ENCODE measurements at regions not wholly inside any gene's neighbourhood (a gene's known extent, or its start where the extent isn't known, plus 50 kb on each side); places are given as distances from the start of the nearest gene placed in this dataset.

DNA sequence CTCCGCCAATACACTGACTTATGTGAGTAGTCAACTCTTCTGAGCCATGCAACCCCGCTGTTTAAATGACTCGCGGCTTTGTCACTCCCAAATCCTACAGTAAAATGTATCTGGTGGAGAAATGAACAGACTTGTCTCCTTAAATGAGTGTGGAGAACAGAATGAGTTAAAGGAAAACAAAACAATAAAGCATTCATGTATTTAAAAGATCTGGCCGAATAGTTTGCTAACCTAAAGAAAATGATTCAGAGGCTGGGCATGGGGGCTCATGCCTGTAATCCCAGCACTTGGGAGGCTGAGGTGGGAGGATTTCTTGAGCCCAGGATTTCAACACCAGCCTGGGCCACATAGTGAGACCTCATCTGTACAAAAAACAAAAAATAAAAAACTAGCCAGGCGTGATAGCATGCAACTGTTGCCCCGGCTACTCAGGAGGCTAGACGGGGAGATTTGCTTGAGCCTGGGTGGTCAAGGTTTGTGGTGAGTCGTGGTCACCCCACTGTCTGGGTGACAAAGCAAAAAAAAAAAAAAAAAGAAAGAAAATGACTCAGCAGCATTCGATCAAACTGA, 86.5 kb upstream of the PFKP start:
- no peak for DNase-seq

- no peak for DNase-seq
These were observed 87.2 kb upstream of the PFKP start for GRCh38 chr10:2980116-2980515.

- no peak for DNase-seq
These were observed 88.0 kb upstream of the PFKP start for GRCh38 chr10:2979306-2979705.

DNA sequence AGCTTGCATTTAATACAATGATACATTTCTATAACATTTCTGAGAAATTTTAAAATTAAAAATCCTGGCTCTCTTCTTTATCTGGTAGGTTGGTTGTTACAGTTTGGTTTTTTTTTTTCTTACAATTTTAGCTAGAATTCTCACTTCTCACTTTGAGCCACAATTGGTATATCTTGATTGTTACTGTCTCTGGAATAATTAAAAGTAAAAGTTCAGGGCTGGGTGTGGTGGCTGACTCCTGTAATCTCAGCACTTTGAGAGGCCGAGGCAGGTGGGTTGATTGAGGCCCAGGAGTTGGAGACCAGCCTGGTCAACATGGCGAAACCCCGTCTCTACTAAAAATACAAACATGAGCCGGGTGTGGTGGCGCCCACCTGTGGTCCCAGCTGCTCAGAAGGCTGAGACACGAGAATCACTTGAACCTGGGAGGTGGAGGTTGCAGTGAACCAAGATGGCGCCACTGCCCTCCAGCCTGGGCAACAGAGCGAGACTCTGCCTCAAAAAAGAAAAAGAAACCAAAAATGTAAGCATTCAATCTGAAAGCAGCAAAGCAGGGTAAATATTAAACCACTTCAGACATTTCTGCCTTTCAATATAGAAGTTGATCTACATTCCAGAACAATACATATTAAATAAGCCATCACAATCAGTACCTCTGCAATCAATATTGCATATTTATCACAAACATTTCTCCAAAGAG, 88.6 kb upstream of the PFKP start:
- DNase-seq = no peak

DNA sequence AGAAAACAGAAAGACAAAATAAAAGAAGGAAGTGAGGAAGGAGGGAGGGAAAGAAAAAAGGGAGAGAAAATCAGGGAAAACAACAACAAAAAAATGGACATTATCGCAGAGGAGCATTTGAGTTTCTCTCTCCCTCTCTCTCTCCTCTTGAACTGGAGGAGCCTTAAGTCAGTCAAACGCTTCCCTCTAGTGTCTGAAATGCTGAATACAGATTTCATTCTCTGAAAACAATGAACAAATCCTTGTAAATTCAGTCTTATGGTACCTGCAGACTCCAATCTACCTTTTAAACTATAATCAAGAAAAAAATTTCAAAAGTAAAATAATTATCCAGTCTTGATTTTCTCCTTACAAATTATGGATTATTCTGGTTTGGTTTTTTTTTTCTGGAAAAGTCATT, 89.2 kb upstream of the PFKP start:
- peak; percentile 3 to 9 for DNase-seq

- no peak for DNase-seq
These were observed 92.7 kb upstream of the PFKP start for GRCh38 chr10:2974503-2975207.

GRCh38 chr10:2974083-2974482, 93.3 kb upstream of the PFKP start:
- DNase-seq = no peak

DNA sequence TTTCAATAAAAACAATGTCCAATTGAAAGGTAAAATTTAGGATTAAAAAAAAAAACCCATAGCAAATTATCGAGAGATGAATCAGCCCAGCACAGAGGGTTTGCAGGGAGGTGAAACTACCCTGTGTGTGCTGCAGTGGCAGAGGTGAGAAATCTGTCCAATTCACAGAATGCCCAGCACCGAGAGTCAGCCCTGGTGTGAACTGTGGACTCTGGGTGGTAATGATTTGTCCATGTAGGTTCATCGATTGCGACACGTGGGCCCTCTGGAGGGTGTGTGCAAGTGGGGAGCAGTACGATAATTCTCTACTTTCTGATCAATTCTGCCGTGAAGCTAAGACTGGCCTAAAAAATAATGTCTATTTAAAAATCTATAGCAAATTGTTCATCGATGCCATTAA, 94.5 kb upstream of the PFKP start:
- no peak for DNase-seq

- no peak for DNase-seq
These were observed 95.1 kb upstream of the PFKP start for GRCh38 chr10:2972216-2972615.

- no peak for DNase-seq
These were observed 97.0 kb upstream of the PFKP start for GRCh38 chr10:2970190-2970823.

GRCh38 chr10:2968401-2969058, 98.8 kb upstream of the PFKP start:
- no peak for DNase-seq

- DNase-seq = no peak
These were observed 101.2 kb upstream of the PFKP start for GRCh38 chr10:2966134-2966533.

DNA sequence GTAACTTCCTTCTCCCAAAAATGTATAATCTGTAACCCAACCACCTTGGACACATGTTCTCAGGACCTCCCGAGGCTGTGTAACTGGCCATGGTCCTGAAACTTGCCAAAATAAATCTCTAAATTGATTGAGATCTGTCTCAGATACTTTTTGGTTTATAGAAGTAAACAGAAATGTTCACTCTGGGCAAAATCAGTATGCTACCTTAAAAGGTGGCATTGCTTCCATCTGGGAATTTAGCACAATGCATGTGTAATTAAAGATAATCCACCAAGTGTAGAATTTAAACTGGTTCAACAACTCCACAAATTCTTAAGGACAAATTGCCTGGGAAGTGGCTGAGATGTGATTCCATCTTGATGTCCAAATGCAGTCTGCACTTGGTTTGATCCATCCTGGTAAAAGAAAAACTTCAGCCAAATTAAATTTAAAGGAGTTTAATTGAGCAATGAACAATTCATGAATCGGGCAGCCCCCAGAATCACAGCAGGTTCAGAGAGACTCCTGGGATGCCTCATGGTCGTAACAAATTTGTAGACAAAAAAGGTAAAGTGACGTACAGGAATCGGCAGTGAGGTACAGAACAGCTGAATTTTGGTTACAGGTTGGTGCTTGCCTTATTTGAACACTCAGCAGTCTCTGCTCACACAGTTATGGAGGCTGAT, 102.6 kb upstream of the PFKP start:
- no peak for DNase-seq

GRCh38 chr10:2963889-2964631, 103.3 kb upstream of the PFKP start:
- DNase-seq = no peak

GRCh38 chr10:2962194-2962593, 105.2 kb upstream of the PFKP start:
- DNase-seq = no peak

GRCh38 chr10:2958659-2959058, 108.7 kb upstream of the PFKP start:
- no peak for DNase-seq

GRCh38 chr10:2957785-2958184, 109.6 kb upstream of the PFKP start:
- no peak for DNase-seq

GRCh38 chr10:2955064-2955463, 112.3 kb upstream of the PFKP start:
- DNase-seq = no peak

DNA sequence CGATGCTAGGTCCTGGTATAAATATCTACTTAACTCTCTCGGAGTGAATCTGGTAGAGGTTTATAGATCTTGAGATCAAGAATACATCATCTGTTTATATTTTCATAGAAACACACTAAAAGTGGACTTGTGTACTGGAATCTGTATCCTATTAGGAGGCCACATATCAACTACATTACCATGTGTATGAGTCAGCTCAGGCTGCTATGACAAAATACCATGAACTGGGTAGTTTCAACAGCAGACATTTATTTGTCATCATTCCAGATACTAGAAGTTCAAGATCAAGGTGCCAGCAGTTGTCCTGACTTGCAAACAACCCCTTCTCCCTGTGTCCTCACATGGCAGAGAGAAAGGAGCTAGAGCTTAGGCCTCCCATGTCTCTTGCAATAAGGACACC, 113.9 kb upstream of the PFKP start:
- no peak for DNase-seq

DNA sequence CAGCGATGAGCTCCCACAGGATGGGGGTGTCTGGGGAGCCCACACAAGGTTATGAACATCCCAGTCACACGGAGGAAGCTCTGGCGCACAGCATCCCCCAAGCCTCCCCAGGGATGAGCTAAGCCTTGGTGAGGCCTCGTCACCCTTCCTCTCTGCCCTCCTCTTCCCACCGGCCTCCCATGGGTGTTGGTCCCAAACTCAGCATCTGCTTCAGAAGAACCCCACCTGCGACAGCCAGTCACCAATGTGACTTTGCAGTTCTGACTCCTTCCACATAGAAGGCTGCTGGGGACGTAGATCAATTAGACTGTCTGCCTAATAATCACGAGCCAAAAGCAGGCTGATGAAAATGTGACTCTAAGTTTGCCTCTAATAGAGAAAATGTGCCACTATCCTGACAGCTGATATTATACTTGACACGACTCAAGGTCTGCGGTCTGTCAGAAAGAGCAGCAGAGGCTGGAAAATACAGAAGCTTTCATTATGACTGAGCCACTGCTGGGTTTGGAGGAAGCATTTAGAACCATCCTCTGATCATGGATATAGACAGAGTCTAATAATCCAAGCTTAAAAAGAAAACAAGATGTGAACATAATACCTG, 116.0 kb upstream of the PFKP start:
- DNase-seq = no peak

- no peak for DNase-seq
These were observed 116.8 kb upstream of the PFKP start for GRCh38 chr10:2950546-2950945.

GRCh38 chr10:2949948-2950354, 117.4 kb upstream of the PFKP start:
- DNase-seq = no peak

All from SHP77 (cell line).